Stimulated activated CD8-positive, alpha-beta memory T cell treated with anti-CD3 and anti-CD28 coated beads, Interleukin-2, amount 100 ng/mL, for 1 hour (primary cell): ENCODE measurements at regions not wholly inside any gene's neighbourhood (a gene's known extent, or its start where the extent isn't known, plus 50 kb on each side); places are given as distances from the start of the nearest gene placed in this dataset.
"Not testable (repeated sequence)": the region's sequence is repeated elsewhere in the genome, so short reads cannot be mapped to it uniquely, and the experiment has no call there.

ENCODE experiments used
- DNase-seq, 2 donors: peaks; one replicate each; pipeline ENCODE4 v3.0.0-alpha.2; 2020; ENCODE audit warnings: low read depth in 2 of 2

- no peak for DNase-seq
Observed at GRCh38 chr1:47522935-47523834, 85.3 kb downstream of the FOXD2 start.

DNA sequence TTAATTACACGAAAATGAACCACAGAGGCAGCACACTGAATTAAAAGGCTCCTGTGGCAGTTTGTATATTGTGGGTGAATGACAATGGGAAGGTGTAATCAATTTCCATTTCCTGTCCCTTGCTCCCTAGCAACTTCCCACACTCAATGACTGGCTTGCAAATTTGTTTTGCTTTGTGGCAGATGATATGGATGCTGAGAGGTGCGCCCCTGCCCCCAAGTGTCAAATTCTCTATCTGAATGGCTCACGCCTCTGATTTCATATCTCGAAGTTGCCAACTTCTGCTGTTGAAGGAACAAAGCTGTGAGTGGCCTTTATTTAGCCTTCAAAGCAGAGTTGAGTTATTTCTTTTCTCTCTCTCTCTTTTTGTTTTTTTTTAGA lies 86.0 kb downstream of the FOXD2 start:
- no peak for DNase-seq

DNA sequence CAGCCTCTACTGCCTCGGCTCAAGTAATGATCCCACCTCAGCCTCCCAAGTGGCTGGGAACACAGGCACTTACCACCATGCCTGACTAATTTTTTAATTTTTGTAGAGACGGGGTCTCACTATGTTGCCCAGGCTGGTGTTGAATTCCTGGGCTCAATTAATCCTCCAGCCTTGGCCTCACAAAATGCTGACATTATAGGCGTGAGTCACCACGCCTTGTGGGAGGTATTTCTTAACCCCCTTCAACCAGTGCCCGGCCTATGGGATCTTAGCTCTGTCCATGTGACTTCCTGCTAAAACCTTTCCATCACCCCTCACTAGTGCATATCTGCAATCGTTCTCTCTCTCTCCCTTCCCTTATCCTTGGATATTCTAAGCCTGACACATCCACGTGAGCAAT lies 86.4 kb downstream of the FOXD2 start:
- DNase-seq, result no peak

DNA sequence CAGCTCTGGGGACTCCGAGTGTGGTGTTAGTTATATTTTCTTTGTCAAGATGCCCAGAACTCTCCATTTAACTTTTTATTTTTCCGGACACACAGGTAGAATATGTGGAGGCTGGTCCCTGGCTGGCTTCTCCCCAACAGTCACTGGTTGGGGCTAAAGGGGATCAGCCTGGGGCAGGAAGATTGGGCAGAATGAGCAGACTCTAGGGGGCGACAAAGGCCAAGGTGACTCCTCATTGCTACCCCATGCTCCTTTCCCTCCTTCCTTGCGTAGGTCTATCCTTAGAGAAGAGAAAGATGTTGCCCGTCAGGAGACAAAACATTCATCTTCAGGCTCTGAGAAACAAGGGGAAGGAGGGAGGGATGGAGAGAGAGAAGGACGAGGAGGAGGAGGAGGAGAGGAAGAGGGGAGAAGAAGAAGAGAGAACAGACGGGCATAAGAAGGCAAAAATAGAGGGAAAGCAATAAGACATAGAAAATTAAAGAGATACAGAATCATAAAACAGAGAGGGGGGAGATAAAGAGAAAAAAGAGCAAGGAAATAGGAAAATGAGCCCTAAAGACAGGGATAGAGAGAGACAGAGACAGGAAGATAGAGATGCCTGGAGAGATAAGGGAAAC lies 89.9 kb downstream of the FOXD2 start:
- no peak for DNase-seq

DNA sequence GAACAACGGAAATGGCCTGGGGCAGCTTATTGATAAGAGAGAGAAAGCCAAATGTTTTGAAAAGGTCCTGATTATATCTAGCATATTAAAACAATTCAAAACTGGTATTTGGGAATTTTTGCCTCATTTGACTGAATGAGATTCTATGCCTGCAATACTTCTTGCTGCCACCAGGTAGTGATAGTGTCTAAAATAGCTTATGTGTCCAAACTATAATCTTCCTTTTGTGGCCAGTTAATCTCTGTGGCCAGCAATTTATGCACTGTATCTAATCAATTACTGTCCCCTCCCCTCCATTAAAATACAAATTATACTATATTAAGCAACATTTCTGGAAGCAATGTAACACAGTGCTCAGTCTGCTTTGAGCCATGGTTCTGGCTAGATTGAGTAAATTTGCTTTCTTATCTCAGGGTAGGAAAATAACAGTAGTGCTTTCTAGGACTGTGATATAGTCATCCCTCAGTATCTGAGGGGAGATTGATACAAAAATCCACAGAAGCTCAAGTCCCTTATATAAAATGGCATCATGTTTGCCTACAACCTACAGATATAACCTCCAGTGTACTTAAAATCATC lies 91.8 kb downstream of the FOXD2 start:
- DNase-seq, result no peak

DNA sequence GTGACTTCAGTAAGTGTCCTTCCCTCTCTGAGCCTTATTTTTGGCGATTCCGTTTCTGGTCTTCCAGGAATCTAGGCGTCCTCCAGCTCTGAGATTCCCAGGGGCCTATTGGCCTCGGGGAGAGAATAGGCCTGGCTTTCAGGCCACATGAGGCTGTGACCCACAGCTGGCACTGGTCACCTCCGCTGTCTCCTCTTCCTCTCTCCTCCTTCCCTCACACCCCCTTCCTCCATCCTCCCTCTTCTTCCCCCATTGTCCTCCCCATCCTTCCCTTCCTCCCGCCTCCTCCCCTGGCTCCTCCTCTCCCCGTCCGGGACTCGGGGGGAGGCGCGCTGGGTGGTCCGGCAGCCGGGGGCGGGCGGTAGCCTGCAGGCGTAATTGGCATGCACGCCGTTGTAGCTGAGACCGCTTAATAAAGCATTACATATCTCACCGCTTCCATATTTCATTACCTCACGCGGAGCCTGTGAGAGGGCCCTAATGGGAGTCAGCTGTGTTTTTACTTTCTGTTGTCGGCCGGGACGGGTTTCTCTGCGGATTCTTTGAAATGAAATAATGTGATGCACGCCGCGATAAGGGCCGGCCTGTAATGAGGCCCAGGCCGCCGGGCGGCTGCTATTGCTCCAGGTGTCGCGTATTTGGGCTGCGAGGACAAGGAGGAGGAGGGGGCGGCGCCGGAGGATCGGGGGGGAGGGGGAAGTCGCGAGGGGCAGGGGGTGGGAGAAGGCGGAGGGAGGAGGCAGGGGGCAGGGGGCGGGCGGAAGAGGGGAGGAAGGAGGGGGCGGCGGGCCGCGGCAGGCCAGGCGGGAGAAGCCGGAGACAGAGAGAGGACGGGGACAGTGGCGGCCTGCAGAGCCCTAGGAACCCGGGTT lies 95.3 kb downstream of the FOXD2 start:
- no peak for DNase-seq

- DNase-seq, result no peak
Observed at GRCh38 chr1:47533793-47534328, 96.0 kb downstream of the FOXD2 start.

DNA sequence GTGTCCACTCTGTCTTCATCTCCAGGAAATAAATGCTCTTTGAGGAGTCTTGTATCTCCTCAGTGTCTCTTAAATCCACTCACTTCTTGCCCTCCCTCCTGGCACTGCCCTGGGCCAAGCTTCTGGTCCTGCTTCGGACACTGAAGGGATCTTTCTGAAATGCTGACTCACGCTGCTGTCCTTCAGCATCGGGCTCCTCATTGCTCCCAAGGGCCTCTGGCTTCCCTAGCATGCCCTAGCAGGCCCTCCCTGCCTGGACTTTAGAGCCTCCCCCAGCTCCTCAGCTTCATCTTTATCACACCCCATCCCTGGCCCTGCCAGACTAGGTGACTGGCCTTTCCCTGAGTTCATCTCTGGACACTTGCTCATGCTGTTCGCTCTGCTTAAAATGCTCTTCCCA lies 96.6 kb downstream of the FOXD2 start:
- no peak for DNase-seq

DNA sequence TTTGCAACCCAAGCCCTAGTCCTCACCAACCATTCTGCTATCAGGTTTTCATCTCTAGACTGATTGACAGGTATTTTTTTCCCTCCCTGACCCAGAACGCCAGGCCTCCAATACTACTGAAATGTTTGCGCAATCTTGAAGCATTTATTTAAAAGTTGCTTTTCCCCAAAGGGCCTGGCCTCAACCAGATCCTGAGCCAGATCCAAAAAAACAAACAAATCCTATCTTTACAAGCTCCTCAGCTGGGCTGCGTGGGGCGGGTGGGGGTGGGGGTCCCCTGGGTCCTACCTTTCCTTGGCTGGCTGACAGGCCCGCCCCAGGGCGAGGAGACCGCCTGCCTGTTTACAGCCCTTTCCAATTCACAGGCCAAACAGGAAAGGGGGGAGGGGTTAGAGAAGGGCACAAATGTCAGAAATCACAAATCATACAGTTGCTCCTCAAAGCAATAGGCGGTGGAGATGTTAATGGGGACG lies 98.8 kb downstream of the FOXD2 start:
- DNase-seq, result no peak

- no peak for DNase-seq
Observed at GRCh38 chr1:47537268-47537667, 99.4 kb downstream of the FOXD2 start.

DNA sequence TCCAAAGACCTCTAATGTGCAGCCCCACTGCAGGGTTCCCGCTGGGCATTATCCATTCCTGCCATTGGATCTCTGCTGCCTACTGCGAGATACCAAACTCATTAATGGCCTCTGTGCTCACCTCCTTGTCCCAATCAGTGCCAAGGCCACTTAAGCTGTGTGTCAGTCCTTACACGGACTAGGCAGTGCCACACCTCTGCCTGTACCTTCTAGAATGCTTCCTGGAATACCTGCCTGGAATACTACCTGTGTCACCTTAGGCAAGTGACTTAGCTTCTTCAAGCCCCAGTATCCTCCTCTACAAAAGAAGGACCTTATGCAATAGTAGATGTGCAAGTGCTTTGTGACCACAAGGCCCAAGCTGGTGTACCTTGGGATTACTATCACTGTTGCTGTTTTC lies 100.1 kb downstream of the FOXD2 start:
- DNase-seq, result no peak

GRCh38 chr1:47538530-47538929 lies 100.7 kb downstream of the FOXD2 start:
- DNase-seq, result not testable (repeated sequence)

GRCh38 chr1:47541705-47542104 lies 103.9 kb downstream of the FOXD2 start:
- DNase-seq, result not testable (repeated sequence)

DNA sequence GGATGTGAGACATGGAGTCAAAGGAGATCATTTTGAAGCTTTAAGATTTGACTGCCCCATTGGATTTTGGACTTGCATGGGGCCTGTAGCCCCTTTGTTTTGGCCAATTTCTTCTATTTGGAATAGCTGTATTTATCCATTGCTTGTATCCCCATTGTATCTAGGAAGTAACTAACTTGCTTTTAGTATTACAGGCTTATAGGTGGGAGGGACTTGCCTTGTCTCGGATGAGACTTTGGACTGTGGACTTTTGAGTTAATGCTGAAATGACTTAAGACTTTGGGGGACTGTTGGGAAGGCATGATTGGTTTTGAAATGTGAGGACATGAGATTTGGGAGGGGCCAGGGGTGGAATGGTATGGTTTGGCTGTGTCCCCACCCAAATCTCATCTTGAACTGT lies 105.2 kb downstream of the FOXD2 start:
- DNase-seq, result not testable (repeated sequence)

- DNase-seq, result no peak
Observed at GRCh38 chr1:47545912-47546483, 108.2 kb downstream of the FOXD2 start.

- no peak for DNase-seq
Observed at GRCh38 chr1:47547753-47548573, 110.1 kb downstream of the FOXD2 start.

DNA sequence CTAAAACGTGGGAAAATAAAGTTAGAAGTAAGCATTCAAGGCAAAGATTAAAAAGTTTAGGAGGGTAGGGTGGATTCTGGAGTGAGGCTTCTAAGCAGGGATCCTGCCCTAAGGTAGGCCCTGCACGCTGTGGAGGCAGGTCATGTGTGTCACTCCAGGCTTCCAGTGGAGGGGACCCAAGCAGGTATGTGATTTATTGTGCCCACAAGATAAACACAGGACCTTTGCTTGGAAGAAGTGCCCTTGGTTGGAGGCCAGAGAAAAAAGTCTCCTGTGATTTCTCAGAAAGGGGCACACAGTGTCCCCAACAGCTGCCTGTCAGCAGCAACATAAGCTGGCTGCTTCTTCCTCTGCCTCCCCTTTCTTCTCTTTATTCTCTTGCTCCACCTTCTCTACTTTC lies 110.8 kb downstream of the FOXD2 start:
- no peak for DNase-seq

DNA sequence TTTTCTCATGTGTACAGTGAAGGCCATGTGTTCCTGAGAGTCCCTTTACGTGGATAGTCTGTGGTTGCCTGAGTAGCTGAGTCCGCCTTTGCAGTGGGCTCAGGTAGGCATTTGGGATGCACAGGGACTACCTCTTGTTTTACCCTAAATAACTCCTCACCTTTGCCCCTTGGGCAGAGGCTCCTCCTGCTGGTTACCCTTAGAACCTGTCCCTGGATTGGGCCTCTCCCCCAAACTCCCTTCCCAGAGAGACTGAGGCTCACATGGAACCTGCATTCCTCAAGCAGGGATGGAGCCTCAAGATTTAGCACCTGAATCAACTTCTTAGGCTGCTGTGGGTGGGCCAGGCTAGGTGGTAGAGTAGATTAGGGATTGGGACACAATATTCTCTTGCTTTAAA lies 111.7 kb downstream of the FOXD2 start:
- no peak for DNase-seq

DNA sequence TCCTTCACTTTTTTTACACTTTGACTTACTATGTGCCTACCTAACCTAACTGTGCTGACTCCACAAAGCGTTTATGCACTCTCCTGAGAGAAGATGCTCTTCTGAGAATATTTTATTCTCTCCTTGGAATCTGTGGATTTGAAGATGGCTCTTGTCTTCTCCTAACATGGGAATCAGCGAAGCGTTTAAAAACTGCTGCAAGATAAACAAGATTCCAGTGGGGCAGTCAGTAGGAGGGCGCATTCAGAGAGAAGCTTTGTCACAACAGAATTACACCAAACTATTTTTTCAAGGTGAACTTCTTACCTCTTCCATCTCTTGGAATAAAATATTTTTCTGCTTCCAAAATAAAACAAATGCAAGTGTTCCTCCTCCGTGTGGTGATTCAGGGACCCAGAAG lies 113.1 kb downstream of the FOXD2 start:
- no peak for DNase-seq

- DNase-seq, result no peak
Observed at GRCh38 chr1:47551971-47552528, 114.2 kb downstream of the FOXD2 start.
